ENCODE measurements at regions not wholly inside any gene's neighbourhood (a gene's known extent, or its start where the extent isn't known, plus 50 kb on each side); places are given as distances from the start of the nearest gene placed in this dataset.

GRCh38 chr10:130824230-130825014 lies 487.1 kb downstream of the TCERG1L start:
- H3K4me3 Mint-ChIP-seq, result no peak overlapping the region
- no peak for ATAC-seq
- H3K27me3 Mint-ChIP-seq (ENCODE audit: low read depth), result no peaks in the 10 kb centered on the region
- H3K27ac Mint-ChIP-seq, result no peak overlapping the region
- DNase-seq, result no peak
- ChIA-PET CTCF (no interaction called here), POLR2A (no interaction called here)
- H3K36me3 Mint-ChIP-seq (ENCODE audit: low read depth), result no peaks in the 10 kb centered on the region
- H3K9me3 Mint-ChIP-seq (ENCODE audit: insufficient read depth), result peaks cover 12% of the 10 kb centered on the region
- no peaks in the 10 kb centered on the region for H3K4me1 Mint-ChIP-seq (ENCODE audit: low read depth)

DNA sequence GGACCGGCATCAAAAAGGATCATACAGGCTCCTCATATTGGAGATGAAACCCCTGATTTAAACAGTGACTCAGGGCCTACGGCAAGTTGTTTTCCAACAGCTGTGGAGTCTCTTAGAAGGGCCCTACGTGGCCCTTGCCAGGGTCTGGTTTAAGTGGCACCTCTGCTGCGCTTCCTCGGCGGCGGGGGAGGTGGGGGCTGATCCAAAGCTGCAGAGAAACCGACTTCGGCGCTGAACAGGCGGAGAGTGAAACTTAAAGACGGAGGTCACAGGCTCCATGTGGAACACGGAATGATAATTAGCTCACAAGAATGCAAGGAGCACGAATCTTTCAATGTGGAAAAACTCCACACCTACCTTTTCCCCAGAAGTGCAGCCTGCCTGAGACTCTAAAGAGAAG lies 477.9 kb downstream of the TCERG1L start:
- ChIA-PET POLR2A (no interaction called here), CTCF (no interaction called here)
- Mint-ChIP-seq H3K4me3 (no peak overlapping the region), H3K27ac (no peak overlapping the region), H3K9me3 (ENCODE audit: insufficient read depth) (peaks cover 4% of the 10 kb centered on the region), H3K4me1 (ENCODE audit: low read depth) (no peaks in the 10 kb centered on the region), H3K27me3 (ENCODE audit: low read depth) (no peaks in the 10 kb centered on the region), H3K36me3 (ENCODE audit: low read depth) (no peaks in the 10 kb centered on the region)
- DNase-seq (no peak), ATAC-seq (no peak)

DNA sequence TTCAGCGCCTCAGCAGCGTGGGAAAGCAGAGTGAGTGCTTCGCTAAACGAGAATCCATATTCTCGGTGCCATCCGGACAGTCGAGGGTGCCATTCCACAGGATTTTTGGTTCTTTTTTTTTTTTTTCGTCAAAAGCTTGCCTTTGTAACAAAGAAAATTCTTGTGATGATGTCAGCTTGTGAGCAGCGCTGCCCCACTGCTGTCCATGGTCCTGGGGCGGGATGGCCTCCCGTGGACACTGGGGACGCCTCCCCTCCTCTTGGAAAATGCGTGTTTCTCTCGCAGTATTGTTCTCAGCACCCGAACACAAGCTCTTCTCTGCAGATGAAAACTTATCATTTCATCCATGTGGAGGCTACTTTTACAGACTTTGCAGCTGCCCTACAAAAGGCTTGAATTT lies 477.4 kb downstream of the TCERG1L start:
- H3K9me3 Mint-ChIP-seq (ENCODE audit: insufficient read depth), result peaks cover 4% of the 10 kb centered on the region
- POLR2A ChIA-PET, result no interaction called here
- CTCF ChIA-PET, result no interaction called here
- no peaks in the 10 kb centered on the region for H3K36me3 Mint-ChIP-seq (ENCODE audit: low read depth)
- no peaks in the 10 kb centered on the region for H3K27me3 Mint-ChIP-seq (ENCODE audit: low read depth)
- H3K4me1 Mint-ChIP-seq (ENCODE audit: low read depth), result no peaks in the 10 kb centered on the region
- no peak overlapping the region for H3K4me3 Mint-ChIP-seq
- DNase-seq (no peak), ATAC-seq (no peak)
- H3K27ac Mint-ChIP-seq, result no peak overlapping the region

- no peaks in the 10 kb centered on the region for H3K4me1 Mint-ChIP-seq (ENCODE audit: low read depth)
- ATAC-seq, result no peak
- H3K36me3 Mint-ChIP-seq (ENCODE audit: low read depth), result no peaks in the 10 kb centered on the region
- CTCF ChIA-PET, result no interaction called here
- no peak for DNase-seq
- peaks cover 4% of the 10 kb centered on the region for H3K9me3 Mint-ChIP-seq (ENCODE audit: insufficient read depth)
- POLR2A ChIA-PET, result no interaction called here
- H3K27ac Mint-ChIP-seq, result no peak overlapping the region
- H3K27me3 Mint-ChIP-seq (ENCODE audit: low read depth), result no peaks in the 10 kb centered on the region
- no peak overlapping the region for H3K4me3 Mint-ChIP-seq
Observed at GRCh38 chr10:130834573-130834972, 476.9 kb downstream of the TCERG1L start.

DNA sequence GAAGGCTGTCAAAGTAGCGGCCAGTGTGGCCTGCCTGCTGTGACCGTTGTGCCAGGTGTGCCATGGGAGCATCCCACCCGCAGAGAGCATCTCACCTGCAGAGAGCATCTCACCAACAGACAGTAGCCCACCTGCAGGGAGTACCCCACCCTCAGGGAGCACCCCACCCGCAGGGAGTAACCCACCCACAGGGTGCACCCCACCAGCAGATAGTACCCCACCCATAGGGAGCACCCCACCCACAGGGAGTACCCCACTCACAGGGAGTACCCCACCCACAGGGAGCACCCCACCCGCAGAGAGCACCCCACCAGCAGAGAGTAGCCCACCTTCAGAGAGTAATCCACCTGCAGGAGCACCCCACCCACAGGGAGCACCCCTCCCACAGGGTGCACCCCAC lies 476.5 kb downstream of the TCERG1L start:
- no peak overlapping the region for H3K27ac Mint-ChIP-seq
- H3K9me3 Mint-ChIP-seq (ENCODE audit: insufficient read depth), result peaks cover 4% of the 10 kb centered on the region
- H3K27me3 Mint-ChIP-seq (ENCODE audit: low read depth), result no peaks in the 10 kb centered on the region
- ATAC-seq, result no peak
- no peak for DNase-seq
- no peaks in the 10 kb centered on the region for H3K36me3 Mint-ChIP-seq (ENCODE audit: low read depth)
- H3K4me1 Mint-ChIP-seq (ENCODE audit: low read depth), result no peaks in the 10 kb centered on the region
- ChIA-PET POLR2A (no interaction called here), CTCF (no interaction called here)
- no peak overlapping the region for H3K4me3 Mint-ChIP-seq

DNA sequence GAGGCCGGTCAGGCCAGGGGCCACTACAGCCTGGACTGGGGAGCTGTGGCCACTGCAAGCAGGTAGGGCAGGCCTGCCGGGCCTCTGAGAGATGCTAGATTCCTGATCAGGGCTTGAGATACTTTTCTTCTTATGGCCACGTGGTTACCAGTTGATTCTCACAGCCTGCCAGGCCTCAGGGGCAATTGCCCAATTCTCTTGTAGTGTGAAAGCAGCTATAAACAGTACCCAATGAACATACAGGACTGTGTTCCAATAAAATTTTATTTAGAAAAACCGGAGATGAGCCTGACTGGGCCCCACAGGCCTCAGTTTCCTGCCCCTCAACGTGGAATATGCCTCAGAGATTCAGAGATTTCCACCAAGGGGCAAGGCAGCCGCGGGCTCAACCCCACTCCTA lies 475.2 kb downstream of the TCERG1L start:
- no peak for DNase-seq
- Mint-ChIP-seq H3K27me3 (ENCODE audit: low read depth) (no peaks in the 10 kb centered on the region), H3K4me3 (no peak overlapping the region), H3K9me3 (ENCODE audit: insufficient read depth) (peaks cover 4% of the 10 kb centered on the region), H3K4me1 (ENCODE audit: low read depth) (no peaks in the 10 kb centered on the region), H3K27ac (no peak overlapping the region), H3K36me3 (ENCODE audit: low read depth) (no peaks in the 10 kb centered on the region)
- ATAC-seq, result no peak
- ChIA-PET POLR2A (no interaction called here), CTCF (no interaction called here)

DNA sequence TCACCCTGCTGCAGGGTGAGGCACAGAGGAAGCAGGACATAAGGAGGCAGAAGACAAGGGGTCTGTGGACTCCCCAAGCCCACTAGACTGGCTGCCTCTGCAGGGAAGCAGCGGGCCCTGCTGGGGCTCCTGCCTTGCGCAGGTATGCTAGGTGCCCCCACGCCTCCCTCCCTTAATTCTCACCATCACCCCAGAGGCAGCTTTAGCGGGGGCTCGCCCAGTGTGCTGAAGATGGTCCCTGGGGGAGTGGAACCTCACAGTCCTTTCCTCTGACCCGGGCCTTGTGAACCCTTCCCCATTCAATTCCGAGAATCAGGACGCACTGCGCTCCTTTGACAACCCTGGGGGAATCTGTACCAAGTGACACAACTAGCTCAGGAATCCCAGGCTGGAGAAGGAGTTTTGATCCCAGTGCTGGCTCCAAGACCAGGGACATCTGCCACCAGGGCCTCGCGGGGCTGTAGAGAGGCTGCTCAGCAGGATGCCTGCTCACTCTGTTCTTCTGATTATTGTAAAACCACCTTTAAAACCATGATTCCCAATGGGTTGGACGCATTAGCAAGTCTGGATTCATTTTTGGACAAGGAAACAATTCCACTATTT lies 468.4 kb downstream of the TCERG1L start:
- Mint-ChIP-seq H3K4me1 (ENCODE audit: low read depth) (no peaks in the 10 kb centered on the region), H3K27me3 (ENCODE audit: low read depth) (no peaks in the 10 kb centered on the region), H3K36me3 (ENCODE audit: low read depth) (no peaks in the 10 kb centered on the region), H3K9me3 (ENCODE audit: insufficient read depth) (no peaks in the 10 kb centered on the region), H3K4me3 (no peak overlapping the region), H3K27ac (no peak overlapping the region)
- DNase-seq (no peak), ATAC-seq (no peak)
- POLR2A ChIA-PET, result no interaction called here
- CTCF ChIA-PET, result no interaction called here

GRCh38 chr10:130844310-130844709 lies 467.2 kb downstream of the TCERG1L start:
- Mint-ChIP-seq H3K4me3 (no peak overlapping the region), H3K4me1 (ENCODE audit: low read depth) (no peaks in the 10 kb centered on the region), H3K9me3 (ENCODE audit: insufficient read depth) (no peaks in the 10 kb centered on the region), H3K27me3 (ENCODE audit: low read depth) (no peaks in the 10 kb centered on the region), H3K36me3 (ENCODE audit: low read depth) (no peaks in the 10 kb centered on the region), H3K27ac (no peak overlapping the region)
- ATAC-seq (no peak), DNase-seq (no peak)
- CTCF ChIA-PET, result no interaction called here
- POLR2A ChIA-PET, result no interaction called here

- no peaks in the 10 kb centered on the region for H3K36me3 Mint-ChIP-seq (ENCODE audit: low read depth)
- H3K4me3 Mint-ChIP-seq, result no peak overlapping the region
- H3K4me1 Mint-ChIP-seq (ENCODE audit: low read depth), result no peaks in the 10 kb centered on the region
- ChIA-PET POLR2A (no interaction called here), CTCF (no interaction called here)
- no peak for DNase-seq
- no peak overlapping the region for H3K27ac Mint-ChIP-seq
- no peak for ATAC-seq
- H3K27me3 Mint-ChIP-seq (ENCODE audit: low read depth), result no peaks in the 10 kb centered on the region
- H3K9me3 Mint-ChIP-seq (ENCODE audit: insufficient read depth), result no peaks in the 10 kb centered on the region
Observed at GRCh38 chr10:130847170-130847569, 464.4 kb downstream of the TCERG1L start.

GRCh38 chr10:130848855-130849254 lies 462.7 kb downstream of the TCERG1L start:
- Mint-ChIP-seq H3K4me1 (ENCODE audit: low read depth) (no peaks in the 10 kb centered on the region), H3K4me3 (no peak overlapping the region), H3K36me3 (ENCODE audit: low read depth) (no peaks in the 10 kb centered on the region), H3K27ac (no peak overlapping the region), H3K27me3 (ENCODE audit: low read depth) (no peaks in the 10 kb centered on the region), H3K9me3 (ENCODE audit: insufficient read depth) (peaks cover 5% of the 10 kb centered on the region)
- ATAC-seq (no peak), DNase-seq (no peak)
- ChIA-PET POLR2A (no interaction called here), CTCF (no interaction called here)

DNA sequence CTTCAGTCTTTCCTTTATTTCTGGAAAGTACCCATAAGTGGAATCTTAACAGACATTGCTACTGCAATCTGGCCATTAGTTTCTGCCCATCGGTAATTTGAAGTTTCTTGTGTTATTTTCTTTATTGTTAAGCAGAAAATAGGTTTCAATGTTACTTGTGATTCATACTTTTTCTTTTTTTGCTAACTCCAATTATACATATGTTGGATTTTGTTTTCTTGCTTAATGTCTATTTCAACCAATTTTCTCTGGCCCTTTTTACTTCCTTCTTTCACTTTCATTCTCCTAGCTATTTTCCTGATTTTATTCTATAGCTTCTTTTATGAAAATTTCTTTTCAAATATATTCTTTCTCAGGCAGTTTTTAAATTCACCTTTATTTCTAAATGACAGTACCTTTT lies 457.4 kb downstream of the TCERG1L start:
- DNase-seq (no peak), ATAC-seq (no peak)
- Mint-ChIP-seq H3K4me3 (no peak overlapping the region), H3K36me3 (ENCODE audit: low read depth) (no peaks in the 10 kb centered on the region), H3K27ac (no peak overlapping the region), H3K27me3 (ENCODE audit: low read depth) (no peaks in the 10 kb centered on the region), H3K4me1 (ENCODE audit: low read depth) (no peaks in the 10 kb centered on the region), H3K9me3 (ENCODE audit: insufficient read depth) (peaks cover 9% of the 10 kb centered on the region)
- CTCF ChIA-PET, result no interaction called here
- POLR2A ChIA-PET, result no interaction called here

DNA sequence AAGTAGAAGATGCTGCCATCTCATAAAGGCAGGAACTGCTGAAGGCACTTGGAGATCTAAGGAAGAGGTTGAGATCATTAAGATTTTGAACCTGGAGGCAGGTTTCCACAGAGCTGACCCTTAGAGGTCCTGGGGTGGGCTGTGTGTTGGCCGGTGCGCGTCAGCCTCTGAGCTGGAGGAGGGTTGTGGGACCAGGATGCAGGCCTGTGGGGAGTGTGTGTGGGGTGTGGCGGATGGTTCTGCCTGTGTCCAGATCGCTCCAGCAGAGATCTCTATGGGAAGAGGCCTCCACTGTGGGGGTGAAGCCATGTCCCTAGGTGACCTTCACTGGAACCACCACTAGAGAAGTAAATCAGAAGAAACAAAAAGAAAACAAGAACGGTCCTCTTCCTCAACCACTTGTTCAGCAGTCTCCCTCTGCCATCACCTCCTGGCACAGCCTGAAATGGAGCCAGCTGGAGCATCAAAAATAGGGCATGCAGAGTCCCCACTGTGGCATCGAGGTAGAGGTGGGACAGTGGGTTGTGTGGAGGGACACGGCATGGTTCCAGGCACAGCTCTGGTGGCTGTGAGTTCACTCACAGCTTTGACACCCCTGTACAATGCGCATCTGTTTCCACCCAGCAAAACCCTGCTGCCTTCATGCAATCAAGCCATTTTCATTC lies 453.8 kb downstream of the TCERG1L start:
- DNase-seq (no peak), ATAC-seq (no peak)
- CTCF ChIA-PET, result no interaction called here
- Mint-ChIP-seq H3K36me3 (ENCODE audit: low read depth) (no peaks in the 10 kb centered on the region), H3K27me3 (ENCODE audit: low read depth) (no peaks in the 10 kb centered on the region), H3K4me1 (ENCODE audit: low read depth) (no peaks in the 10 kb centered on the region), H3K9me3 (ENCODE audit: insufficient read depth) (peaks cover 8% of the 10 kb centered on the region), H3K4me3 (no peak overlapping the region), H3K27ac (no peak overlapping the region)
- POLR2A ChIA-PET, result no interaction called here

Measured in activated CD8-positive, alpha-beta T cell treated with anti-CD3 and anti-CD28 coated beads, Interleukin-2, amount 10 ng/mL, durations not matched to agents 7 days and 5 days (primary cell).